ENCODE measurements at regions not wholly inside any gene's neighbourhood (a gene's known extent, or its start where the extent isn't known, plus 50 kb on each side); places are given as distances from the start of the nearest gene placed in this dataset.

- TF ChIP-seq CTCF (IDR thresholded peaks at IDR 0.05): no peak
- no peak for TF ChIP-seq ZFX (IDR thresholded peaks at IDR 0.05; ENCODE audit: borderline replicate concordance)
These were observed 710.2 kb downstream of the TBC1D22A start for GRCh38 chr22:47472636-47473035.
